HG03521 (cell line): ENCODE measurements at regions not wholly inside any gene's neighbourhood (a gene's known extent, or its start where the extent isn't known, plus 50 kb on each side); places are given as distances from the start of the nearest gene placed in this dataset.

Source experiments
- ATAC-seq: cut with Tn5 transposase; IDR thresholded peaks from one replicate; pipeline ENCODE4 v1.9.1; 2021; ENCODE audit warnings: mild to moderate bottlenecking, moderate library complexity; ENCODE audit not compliant: unreplicated experiment

DNA sequence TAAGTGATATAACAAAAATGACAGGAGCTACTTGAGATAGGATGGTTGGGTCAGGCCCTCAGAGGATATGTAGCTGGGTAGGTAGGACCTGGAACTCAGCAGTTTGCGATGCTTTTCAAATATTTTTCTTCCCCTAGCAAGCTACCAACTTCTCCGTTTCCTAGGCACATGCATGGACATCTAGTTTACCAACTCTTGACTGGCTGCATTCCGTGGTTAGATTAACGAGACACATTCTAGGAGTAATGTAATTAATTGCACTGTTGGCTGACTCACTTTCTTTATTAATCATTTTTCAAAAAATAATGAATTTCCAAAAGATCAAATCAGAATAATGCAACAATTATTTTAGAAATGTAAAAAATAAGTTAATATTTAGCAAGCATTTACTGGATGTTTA lies 95.9 kb downstream of the MACIR start:
- no peak for ATAC-seq

DNA sequence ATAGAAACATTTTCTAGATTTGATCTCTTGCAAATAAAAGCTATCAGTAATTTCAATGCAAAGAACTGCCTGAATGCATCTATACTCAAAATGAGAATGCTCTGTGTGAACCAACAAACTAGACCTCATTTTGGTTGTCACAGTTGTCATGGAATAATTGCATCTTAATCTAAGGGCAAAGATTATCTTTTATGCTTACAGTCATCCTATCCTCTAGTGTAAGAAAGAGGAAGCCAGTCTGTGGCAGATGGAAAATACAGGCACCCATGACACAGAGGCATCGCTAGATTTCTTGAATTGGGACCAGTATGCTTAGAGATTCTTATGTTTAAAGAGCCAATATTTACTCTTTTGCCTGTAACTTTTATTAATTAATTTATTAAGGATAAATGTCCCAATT lies 95.0 kb downstream of the MACIR start:
- ATAC-seq, result no peak

DNA sequence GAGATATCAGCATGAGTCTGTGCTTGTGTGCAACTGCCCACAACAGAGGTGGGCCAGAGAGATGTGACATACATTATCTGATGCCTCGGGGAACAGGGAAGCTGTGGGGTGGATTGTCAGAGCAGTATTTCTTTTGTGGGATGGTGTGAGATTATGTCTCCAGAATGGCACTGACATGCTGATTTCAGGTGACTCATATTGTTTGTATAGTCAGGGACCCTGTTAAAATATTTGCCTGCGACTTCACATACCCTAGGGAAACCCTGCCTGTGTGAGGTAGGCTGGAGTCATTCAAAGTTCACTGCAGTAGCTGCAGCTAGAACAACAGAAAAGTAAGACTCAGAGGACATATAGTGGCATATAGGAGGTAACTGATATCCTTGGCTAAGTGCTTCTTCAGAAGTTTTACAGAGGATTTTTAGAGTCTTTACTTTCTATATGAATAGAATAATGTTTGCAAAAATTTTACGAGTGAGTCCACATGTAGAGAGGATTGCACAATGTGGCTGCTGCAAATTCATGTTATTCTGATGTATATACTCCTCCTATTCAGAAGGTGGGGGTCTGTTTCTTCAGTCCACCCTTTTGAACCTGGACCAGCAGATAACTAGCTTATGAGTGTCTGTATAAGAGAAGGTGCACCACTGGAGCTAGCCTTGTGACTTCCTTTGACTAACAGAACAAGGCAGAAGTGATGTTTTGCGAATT lies 89.3 kb downstream of the MACIR start:
- no peak for ATAC-seq

DNA sequence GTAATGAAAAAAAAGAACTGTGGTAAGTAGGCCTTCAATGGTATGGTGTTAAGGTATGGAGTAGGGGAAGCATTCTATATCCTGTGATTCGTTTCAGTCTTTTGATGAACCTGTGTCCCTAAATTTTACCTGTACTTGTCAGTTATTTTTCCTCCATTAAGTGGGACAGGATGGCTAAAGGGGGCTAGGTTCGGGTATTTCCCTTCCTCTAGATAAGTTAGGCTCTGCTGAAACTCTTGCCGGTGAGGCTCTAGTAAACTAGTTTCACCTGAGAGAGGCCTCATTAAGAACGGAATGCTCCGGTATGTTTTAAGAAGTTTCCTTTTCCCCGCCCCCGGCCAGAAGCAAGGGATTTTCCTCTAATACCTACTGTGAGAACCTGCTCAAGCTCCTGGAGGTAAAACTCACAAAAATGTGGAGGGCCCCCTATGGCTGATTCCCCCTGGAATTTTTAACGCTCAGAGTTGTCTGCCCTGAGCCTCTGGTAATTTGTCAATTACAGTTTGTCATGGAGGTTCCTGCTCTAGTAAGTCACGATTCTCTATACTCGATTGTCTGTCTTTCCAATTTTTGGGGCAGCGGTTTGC lies 87.7 kb downstream of the MACIR start:
- ATAC-seq, result no peak

DNA sequence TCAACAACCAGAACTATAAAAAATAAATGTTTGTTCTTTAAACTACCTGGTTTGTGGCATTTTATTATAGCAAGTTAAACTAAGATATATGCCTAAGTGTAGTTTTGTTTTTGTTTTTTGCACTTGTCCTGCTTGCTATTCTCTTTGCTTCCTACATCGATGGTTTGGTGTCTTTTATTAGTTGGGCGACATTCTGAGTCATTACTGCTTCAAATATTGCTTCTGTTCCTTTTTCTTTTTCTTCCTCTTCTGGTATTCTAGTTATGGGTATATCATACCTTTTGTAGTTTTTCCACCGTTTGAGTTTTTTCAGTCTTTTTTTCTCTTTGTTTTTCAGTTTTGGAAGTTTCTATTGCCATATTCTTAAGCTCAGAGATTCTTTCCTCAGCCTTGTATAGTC lies 86.9 kb downstream of the MACIR start:
- ATAC-seq, result no peak

DNA sequence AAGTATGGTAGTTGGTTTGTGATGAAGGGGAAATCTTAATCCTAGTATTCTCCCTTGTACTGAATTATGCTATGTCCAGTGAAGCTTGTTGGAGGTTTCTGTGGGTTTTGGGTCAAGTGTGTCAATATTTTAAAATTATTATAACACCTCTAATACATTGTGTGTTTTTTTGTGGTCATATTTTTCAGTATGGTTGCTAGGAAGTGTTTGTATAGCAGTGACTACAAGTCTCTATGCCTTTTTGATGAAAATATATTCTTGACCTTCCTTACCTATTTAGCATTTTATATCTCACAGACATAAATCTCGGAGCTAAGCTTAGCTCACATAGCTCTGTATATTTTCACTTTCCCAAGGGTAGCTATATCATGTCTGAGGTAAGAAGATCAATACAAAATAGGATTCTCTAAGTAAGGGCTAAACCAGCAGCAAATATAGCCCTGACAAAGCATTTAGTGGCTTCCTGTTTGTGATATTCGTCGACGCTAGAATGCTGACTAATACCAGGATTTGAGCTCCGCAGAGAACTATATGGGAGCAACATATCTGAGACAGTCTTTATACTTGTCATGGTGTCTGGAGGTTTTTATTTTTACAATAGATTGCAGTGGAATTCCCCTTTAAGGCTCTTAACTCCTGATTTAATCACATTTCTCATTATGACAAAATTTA lies 82.3 kb downstream of the MACIR start:
- peak; percentile 98 for ATAC-seq

DNA sequence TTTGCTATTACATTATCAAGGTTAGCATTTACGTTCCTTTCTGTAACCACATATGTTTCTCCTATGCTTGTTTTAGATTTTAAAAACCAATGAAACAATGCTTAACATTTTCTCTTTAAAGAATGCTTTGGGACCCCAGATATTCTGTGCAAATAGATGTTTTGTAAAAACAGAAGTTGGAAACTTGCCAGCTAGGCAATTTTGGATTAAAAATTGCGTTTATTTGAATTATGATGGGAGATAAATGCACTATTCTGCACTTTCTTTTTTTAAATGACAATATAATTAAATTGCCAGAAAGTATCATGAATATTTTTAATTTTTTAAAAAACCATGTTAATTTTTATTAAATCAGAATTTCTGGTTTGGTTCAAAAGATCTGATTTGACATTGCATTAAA lies 81.6 kb downstream of the MACIR start:
- no peak for ATAC-seq

DNA sequence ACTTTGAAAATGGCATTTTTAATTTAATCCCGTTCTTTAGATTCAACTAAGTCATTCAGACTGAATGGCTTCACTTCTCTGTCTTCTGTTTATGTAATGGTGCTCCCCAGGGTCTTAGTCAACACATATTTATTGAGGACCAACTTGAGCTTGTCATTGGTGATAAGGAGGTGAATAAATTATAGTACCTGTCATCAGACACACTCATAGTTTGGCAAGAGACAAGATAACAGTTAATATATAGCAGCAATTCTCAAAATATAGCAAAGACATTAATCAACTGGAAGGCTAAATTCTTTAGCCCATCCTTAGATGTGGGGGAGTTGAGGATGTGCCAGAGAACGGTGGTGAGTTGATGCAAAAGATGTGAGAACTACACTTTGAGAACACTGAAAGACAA lies 78.4 kb downstream of the MACIR start:
- ATAC-seq, result no peak

DNA sequence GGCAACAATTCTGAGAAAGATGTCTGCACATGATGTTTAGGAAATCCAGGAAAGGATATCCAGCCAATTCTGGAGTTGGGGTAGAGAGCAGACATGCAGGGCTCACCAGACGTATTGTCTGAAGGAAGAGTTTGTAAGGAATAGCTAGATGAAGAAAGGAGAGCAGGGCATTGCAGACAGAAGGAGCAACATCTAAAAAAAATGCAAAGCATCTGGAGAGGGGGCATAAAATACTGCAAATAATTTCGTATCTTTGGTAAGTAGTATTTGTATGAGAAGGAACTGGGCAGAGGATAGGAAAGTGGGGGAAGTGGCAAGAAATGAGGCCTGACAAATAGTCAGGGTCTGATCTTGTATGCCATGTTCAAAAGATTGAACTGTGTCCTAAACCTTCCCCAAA lies 74.8 kb downstream of the MACIR start:
- no peak for ATAC-seq

DNA sequence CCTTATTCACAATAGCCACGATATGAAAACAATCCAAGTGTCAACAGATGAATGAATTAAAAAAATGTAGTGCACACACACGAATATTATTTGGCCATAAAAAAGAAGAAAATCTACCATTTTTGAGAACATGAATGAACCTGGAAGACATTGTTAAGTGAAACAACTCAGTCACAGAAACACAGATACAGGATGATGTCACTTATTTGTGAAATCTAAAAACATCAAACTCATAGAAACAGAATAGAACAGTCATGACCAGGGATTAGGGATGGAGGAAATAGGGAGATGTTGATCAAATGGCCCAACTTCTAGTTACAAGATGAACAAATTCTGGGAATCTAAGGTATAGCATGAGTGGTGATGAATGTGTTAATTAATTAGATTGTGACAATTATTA lies 72.3 kb downstream of the MACIR start:
- ATAC-seq, result no peak
